ENCODE measurements at regions not wholly inside any gene's neighbourhood (a gene's known extent, or its start where the extent isn't known, plus 50 kb on each side); places are given as distances from the start of the nearest gene placed in this dataset.

GRCh38 chr5:87876616-87877015 is 392.0 kb downstream of the TMEM161B start:
- Histone ChIP-seq H3K36me3 (ENCODE audit: insufficient read depth, low read length) (no peaks in the 10 kb centered on the region), H3K27ac (ENCODE audit: low read length) (no peak overlapping the region), H2AFZ (ENCODE audit: low read depth, low read length) (no peak overlapping the region), H3K79me2 (replicated peaks; ENCODE audit: insufficient read depth, low read length) (peaks cover 2% of the 10 kb centered on the region), H4K20me1 (ENCODE audit: insufficient read depth) (no peaks in the 10 kb centered on the region), H3K4me3 (ENCODE audit: low read length) (no peak overlapping the region), H3K4me2 (ENCODE audit: low read length) (no peak overlapping the region), H3K9me3 (ENCODE audit: low read length) (no peaks in the 10 kb centered on the region), H3K9me2 (ENCODE audit: insufficient read depth, low read length) (no peaks in the 10 kb centered on the region), H3K27me3 (ENCODE audit: insufficient read depth, low read depth, low read length) (no peaks in the 10 kb centered on the region), H3K9ac (ENCODE audit: low read length) (no peak overlapping the region), H3F3A (ENCODE audit: insufficient read depth, low read length, poor library complexity, severe bottlenecking) (peaks cover 13% of the 10 kb centered on the region)
- TF ChIP-seq, protein P1, sequence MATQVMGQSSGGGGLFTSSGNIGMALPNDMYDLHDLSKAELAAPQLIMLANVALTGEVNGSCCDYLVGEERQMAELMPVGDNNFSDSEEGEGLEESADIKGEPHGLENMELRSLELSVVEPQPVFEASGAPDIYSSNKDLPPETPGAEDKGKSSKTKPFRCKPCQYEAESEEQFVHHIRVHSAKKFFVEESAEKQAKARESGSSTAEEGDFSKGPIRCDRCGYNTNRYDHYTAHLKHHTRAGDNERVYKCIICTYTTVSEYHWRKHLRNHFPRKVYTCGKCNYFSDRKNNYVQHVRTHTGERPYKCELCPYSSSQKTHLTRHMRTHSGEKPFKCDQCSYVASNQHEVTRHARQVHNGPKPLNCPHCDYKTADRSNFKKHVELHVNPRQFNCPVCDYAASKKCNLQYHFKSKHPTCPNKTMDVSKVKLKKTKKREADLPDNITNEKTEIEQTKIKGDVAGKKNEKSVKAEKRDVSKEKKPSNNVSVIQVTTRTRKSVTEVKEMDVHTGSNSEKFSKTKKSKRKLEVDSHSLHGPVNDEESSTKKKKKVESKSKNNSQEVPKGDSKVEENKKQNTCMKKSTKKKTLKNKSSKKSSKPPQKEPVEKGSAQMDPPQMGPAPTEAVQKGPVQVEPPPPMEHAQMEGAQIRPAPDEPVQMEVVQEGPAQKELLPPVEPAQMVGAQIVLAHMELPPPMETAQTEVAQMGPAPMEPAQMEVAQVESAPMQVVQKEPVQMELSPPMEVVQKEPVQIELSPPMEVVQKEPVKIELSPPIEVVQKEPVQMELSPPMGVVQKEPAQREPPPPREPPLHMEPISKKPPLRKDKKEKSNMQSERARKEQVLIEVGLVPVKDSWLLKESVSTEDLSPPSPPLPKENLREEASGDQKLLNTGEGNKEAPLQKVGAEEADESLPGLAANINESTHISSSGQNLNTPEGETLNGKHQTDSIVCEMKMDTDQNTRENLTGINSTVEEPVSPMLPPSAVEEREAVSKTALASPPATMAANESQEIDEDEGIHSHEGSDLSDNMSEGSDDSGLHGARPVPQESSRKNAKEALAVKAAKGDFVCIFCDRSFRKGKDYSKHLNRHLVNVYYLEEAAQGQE (IDR thresholded peaks at IDR 0.05; ENCODE audit: borderline replicate concordance) = no peak
- TF ChIP-seq RAD21 (conservative IDR thresholded peaks at IDR 0.05) = no peak
- no peak for TF ChIP-seq CTCF (IDR thresholded peaks at IDR 0.05; ENCODE audit: poor library complexity, severe bottlenecking)
- TF ChIP-seq TAF1 (IDR thresholded peaks at IDR 0.05; ENCODE audit: low read depth) = no peak
- no peak for TF ChIP-seq SMC3 (conservative IDR thresholded peaks at IDR 0.05; ENCODE audit: poor library complexity)
- TF ChIP-seq POLR2AphosphoS5 (IDR thresholded peaks at IDR 0.05) = no peak
- TF ChIP-seq EZH2 (IDR thresholded peaks at IDR 0.05; ENCODE audit: borderline replicate concordance, insufficient read depth, low read length, poor library complexity, severe bottlenecking) = no peak
- no peak for TF ChIP-seq MXI1 (conservative IDR thresholded peaks at IDR 0.05; ENCODE audit: poor library complexity, severe bottlenecking)
- TF ChIP-seq EP300 (conservative IDR thresholded peaks at IDR 0.05; ENCODE audit: poor library complexity, severe bottlenecking) = no peak

- H3K4me3 ChIP-seq (ENCODE audit: low read length) = peak overlapping the region; percentile 43
- peaks cover 13% of the 10 kb centered on the region for H3F3A ChIP-seq (ENCODE audit: insufficient read depth, low read length, poor library complexity, severe bottlenecking)
- peak overlapping the region; percentile 69 for H3K27ac ChIP-seq (ENCODE audit: low read length)
- no peaks in the 10 kb centered on the region for H3K27me3 ChIP-seq (ENCODE audit: insufficient read depth, low read depth, low read length)
- H3K36me3 ChIP-seq (ENCODE audit: insufficient read depth, low read length) = no peaks in the 10 kb centered on the region
- H3K4me2 ChIP-seq (ENCODE audit: low read length) = peak overlapping the region; percentile 0
- no peaks in the 10 kb centered on the region for H3K9me2 ChIP-seq (ENCODE audit: insufficient read depth, low read length)
- H4K20me1 ChIP-seq (ENCODE audit: insufficient read depth) = no peaks in the 10 kb centered on the region
- no peak overlapping the region for H3K9ac ChIP-seq (ENCODE audit: low read length)
- no peaks in the 10 kb centered on the region for H3K9me3 ChIP-seq (ENCODE audit: low read length)
- TF ChIP-seq, protein P1 (IDR thresholded peaks at IDR 0.05; ENCODE audit: borderline replicate concordance) = peak; percentile 31
- peak; percentile 56 for TF ChIP-seq EP300 (conservative IDR thresholded peaks at IDR 0.05; ENCODE audit: poor library complexity, severe bottlenecking)
- TF ChIP-seq RAD21 (conservative IDR thresholded peaks at IDR 0.05) = no peak
- no peak for TF ChIP-seq SMC3 (conservative IDR thresholded peaks at IDR 0.05; ENCODE audit: poor library complexity)
- no peak for TF ChIP-seq TAF1 (IDR thresholded peaks at IDR 0.05; ENCODE audit: low read depth)
- peak; percentile 57 for TF ChIP-seq POLR2AphosphoS5 (IDR thresholded peaks at IDR 0.05)
- TF ChIP-seq MXI1 (conservative IDR thresholded peaks at IDR 0.05; ENCODE audit: poor library complexity, severe bottlenecking) = no peak
- no peak for TF ChIP-seq CTCF (IDR thresholded peaks at IDR 0.05; ENCODE audit: poor library complexity, severe bottlenecking)
- no peak for TF ChIP-seq EZH2 (IDR thresholded peaks at IDR 0.05; ENCODE audit: borderline replicate concordance, insufficient read depth, low read length, poor library complexity, severe bottlenecking)
- peaks cover 2% of the 10 kb centered on the region for H3K79me2 ChIP-seq (replicated peaks; ENCODE audit: insufficient read depth, low read length)
- H2AFZ ChIP-seq (ENCODE audit: low read depth, low read length) = no peak overlapping the region
These were observed 395.7 kb downstream of the TMEM161B start for GRCh38 chr5:87872986-87873385.

All from neural cell (in vitro differentiated cells).